ENCODE measurements at regions not wholly inside any gene's neighbourhood (a gene's known extent, or its start where the extent isn't known, plus 50 kb on each side); places are given as distances from the start of the nearest gene placed in this dataset.

GRCh38 chr4:34731070-34731469 is 1513.2 kb downstream of the ARAP2 start:
- FAIRE-seq, result no peak
- no peak for DNase-seq
- TF ChIP-seq, protein P1, sequence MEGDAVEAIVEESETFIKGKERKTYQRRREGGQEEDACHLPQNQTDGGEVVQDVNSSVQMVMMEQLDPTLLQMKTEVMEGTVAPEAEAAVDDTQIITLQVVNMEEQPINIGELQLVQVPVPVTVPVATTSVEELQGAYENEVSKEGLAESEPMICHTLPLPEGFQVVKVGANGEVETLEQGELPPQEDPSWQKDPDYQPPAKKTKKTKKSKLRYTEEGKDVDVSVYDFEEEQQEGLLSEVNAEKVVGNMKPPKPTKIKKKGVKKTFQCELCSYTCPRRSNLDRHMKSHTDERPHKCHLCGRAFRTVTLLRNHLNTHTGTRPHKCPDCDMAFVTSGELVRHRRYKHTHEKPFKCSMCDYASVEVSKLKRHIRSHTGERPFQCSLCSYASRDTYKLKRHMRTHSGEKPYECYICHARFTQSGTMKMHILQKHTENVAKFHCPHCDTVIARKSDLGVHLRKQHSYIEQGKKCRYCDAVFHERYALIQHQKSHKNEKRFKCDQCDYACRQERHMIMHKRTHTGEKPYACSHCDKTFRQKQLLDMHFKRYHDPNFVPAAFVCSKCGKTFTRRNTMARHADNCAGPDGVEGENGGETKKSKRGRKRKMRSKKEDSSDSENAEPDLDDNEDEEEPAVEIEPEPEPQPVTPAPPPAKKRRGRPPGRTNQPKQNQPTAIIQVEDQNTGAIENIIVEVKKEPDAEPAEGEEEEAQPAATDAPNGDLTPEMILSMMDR (IDR thresholded peaks at IDR 0.05; ENCODE audit: borderline replicate concordance, extremely low read depth, insufficient read depth), result no peak
- Histone ChIP-seq H3K27ac (ENCODE audit: low read depth in 2 of 2, low read length in 2 of 2) (no peak overlapping the region), H3K4me3 (ENCODE audit: low read length in 3 of 3) (no peak overlapping the region), H3K4me1 (ENCODE audit: control insufficient read depth in 2 of 3, insufficient read depth in 2 of 3, low read depth in 1 of 3, low read length in 3 of 3) (no peaks in the 10 kb centered on the region), H3K36me3 (ENCODE audit: control insufficient read depth in 2 of 3, insufficient read depth in 3 of 3, low read length in 3 of 3) (no peaks in the 10 kb centered on the region), H3K9me3 (ENCODE audit: control insufficient read depth in 2 of 3, insufficient read depth in 1 of 3, low read length in 3 of 3) (no peaks in the 10 kb centered on the region), H3K27me3 (ENCODE audit: control insufficient read depth, insufficient read depth, low read length) (no peaks in the 10 kb centered on the region), H3K9ac (ENCODE audit: low read length in 3 of 3) (no peak overlapping the region)
- intact Hi-C loops (cut with DNase I), result no loop called here

- H3K9ac ChIP-seq (ENCODE audit: low read length in 3 of 3), result no peak overlapping the region
- intact Hi-C loops (cut with DNase I), result no loop called here
- H3K4me1 ChIP-seq (ENCODE audit: control insufficient read depth in 2 of 3, insufficient read depth in 2 of 3, low read depth in 1 of 3, low read length in 3 of 3), result no peaks in the 10 kb centered on the region
- no peaks in the 10 kb centered on the region for H3K9me3 ChIP-seq (ENCODE audit: control insufficient read depth in 2 of 3, insufficient read depth in 1 of 3, low read length in 3 of 3)
- H3K36me3 ChIP-seq (ENCODE audit: control insufficient read depth in 2 of 3, insufficient read depth in 3 of 3, low read length in 3 of 3), result no peaks in the 10 kb centered on the region
- no peak for FAIRE-seq
- TF ChIP-seq, protein P1 (IDR thresholded peaks at IDR 0.05; ENCODE audit: borderline replicate concordance, extremely low read depth, insufficient read depth), result no peak
- H3K27me3 ChIP-seq (ENCODE audit: control insufficient read depth, insufficient read depth, low read length), result no peaks in the 10 kb centered on the region
- no peak overlapping the region for H3K27ac ChIP-seq (ENCODE audit: low read depth in 2 of 2, low read length in 2 of 2)
- H3K4me3 ChIP-seq (ENCODE audit: low read length in 3 of 3), result no peak overlapping the region
- DNase-seq, result no peak
Measured at GRCh38 chr4:34732176-34732950, 1512.0 kb downstream of the ARAP2 start.

GRCh38 chr4:34733185-34733941 is 1511.0 kb downstream of the ARAP2 start:
- intact Hi-C loops (cut with DNase I), result no loop called here
- FAIRE-seq (no peak), DNase-seq (no peak)
- Histone ChIP-seq H3K9me3 (ENCODE audit: control insufficient read depth in 2 of 3, insufficient read depth in 1 of 3, low read length in 3 of 3) (no peaks in the 10 kb centered on the region), H3K36me3 (ENCODE audit: control insufficient read depth in 2 of 3, insufficient read depth in 3 of 3, low read length in 3 of 3) (no peaks in the 10 kb centered on the region), H3K4me3 (ENCODE audit: low read length in 3 of 3) (no peak overlapping the region), H3K27ac (ENCODE audit: low read depth in 2 of 2, low read length in 2 of 2) (no peak overlapping the region), H3K4me1 (ENCODE audit: control insufficient read depth in 2 of 3, insufficient read depth in 2 of 3, low read depth in 1 of 3, low read length in 3 of 3) (no peaks in the 10 kb centered on the region), H3K9ac (ENCODE audit: low read length in 3 of 3) (no peak overlapping the region), H3K27me3 (ENCODE audit: control insufficient read depth, insufficient read depth, low read length) (no peaks in the 10 kb centered on the region)
- TF ChIP-seq, protein P1 (IDR thresholded peaks at IDR 0.05; ENCODE audit: borderline replicate concordance, extremely low read depth, insufficient read depth), result no peak

Measured in kidney (tissue), 13 donors.